ENCODE measurements at regions not wholly inside any gene's neighbourhood (a gene's known extent, or its start where the extent isn't known, plus 50 kb on each side); places are given as distances from the start of the nearest gene placed in this dataset.

- TF ChIP-seq FOXA1 (IDR thresholded peaks at IDR 0.05) (no peak), CTCF (IDR thresholded peaks at IDR 0.05; ENCODE audit: low read depth, low read length, missing input control) (no peak)
Measured at GRCh38 chr5:61731946-61732314, 399.9 kb downstream of the ZSWIM6 start.
